ENCODE measurements at regions not wholly inside any gene's neighbourhood (a gene's known extent, or its start where the extent isn't known, plus 50 kb on each side); places are given as distances from the start of the nearest gene placed in this dataset.

DNA sequence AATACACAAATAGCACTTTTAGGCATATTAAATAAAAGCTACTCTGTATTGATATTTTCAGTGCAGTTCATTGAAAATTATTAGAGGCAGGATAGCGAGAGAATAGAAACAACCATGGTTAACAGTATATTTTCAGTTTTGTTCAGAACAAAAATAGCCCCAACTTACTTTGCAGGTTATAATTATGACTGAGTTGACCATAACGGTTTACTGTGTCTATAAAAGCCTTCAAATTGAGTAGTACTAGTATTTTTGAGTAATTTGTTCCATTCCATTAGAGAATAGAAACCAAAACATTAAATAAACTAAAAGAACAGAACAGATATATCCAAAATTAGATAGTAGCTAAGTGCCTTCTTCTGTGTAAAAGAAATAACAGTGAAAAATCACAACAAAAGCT is 1108.4 kb upstream of the PCDH20 start:
- no peaks in the 10 kb centered on the region for H3K9me3 Mint-ChIP-seq

More for the DNA sequence above, 1108.4 kb upstream of the PCDH20 start:
- H3K4me2 ChIP-seq = no peak overlapping the region
- H3K4me1 Mint-ChIP-seq = peaks cover 18% of the 10 kb centered on the region; the same call in 2 of the 3 replicates
- H3K4me1 ChIP-seq (ENCODE audit: insufficient read depth) = 0 out of 2 replicates have a peak, but pooled peaks cover 5% of the 10 kb centered on the region
- H3K9me2 ChIP-seq (ENCODE audit: insufficient read depth) = no peaks in the 10 kb centered on the region
- no peaks in the 10 kb centered on the region for H3F3A ChIP-seq (replicated peaks; ENCODE audit: low read depth)
- ATAC-seq (no peak), DNase-seq (ENCODE audit: low spot score) (no peak)
- H2AFZ ChIP-seq = no peak overlapping the region; the same call in 1 of the 2 replicates
- H3K27me3 Mint-ChIP-seq (ENCODE audit: insufficient read depth, low read depth, poor library complexity) = no peaks in the 10 kb centered on the region
- no peaks in the 10 kb centered on the region for H3K36me3 ChIP-seq (ENCODE audit: insufficient read depth)
- TF ChIP-seq CREB1 (CRISPR knock-in tag; IDR thresholded peaks at IDR 0.05; ENCODE audit: low read depth) (no peak), POLR2AphosphoS5 (IDR thresholded peaks at IDR 0.05; ENCODE audit: low read depth) (no peak), JUNB (IDR thresholded peaks at IDR 0.05; ENCODE audit: unreplicated experiment) (no peak), STAT1 (IDR thresholded peaks at IDR 0.05; ENCODE audit: unreplicated experiment) (no peak), ZNF331 (CRISPR knock-in tag; IDR thresholded peaks at IDR 0.05; ENCODE audit: low read depth) (no peak), ZNF114 (CRISPR knock-in tag; IDR thresholded peaks at IDR 0.05) (no peak), EZH2 (IDR thresholded peaks at IDR 0.05; ENCODE audit: low read depth, unreplicated experiment) (no peak), EZH2phosphoT487 (IDR thresholded peaks at IDR 0.05; ENCODE audit: unreplicated experiment) (no peak), NANOG (IDR thresholded peaks at IDR 0.05; ENCODE audit: borderline replicate concordance) (no peak)
- TF ChIP-seq, protein P1, sequence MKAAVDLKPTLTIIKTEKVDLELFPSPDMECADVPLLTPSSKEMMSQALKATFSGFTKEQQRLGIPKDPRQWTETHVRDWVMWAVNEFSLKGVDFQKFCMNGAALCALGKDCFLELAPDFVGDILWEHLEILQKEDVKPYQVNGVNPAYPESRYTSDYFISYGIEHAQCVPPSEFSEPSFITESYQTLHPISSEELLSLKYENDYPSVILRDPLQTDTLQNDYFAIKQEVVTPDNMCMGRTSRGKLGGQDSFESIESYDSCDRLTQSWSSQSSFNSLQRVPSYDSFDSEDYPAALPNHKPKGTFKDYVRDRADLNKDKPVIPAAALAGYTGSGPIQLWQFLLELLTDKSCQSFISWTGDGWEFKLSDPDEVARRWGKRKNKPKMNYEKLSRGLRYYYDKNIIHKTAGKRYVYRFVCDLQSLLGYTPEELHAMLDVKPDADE (IDR thresholded peaks at IDR 0.05) = no peak
- TF ChIP-seq, protein P2, sequence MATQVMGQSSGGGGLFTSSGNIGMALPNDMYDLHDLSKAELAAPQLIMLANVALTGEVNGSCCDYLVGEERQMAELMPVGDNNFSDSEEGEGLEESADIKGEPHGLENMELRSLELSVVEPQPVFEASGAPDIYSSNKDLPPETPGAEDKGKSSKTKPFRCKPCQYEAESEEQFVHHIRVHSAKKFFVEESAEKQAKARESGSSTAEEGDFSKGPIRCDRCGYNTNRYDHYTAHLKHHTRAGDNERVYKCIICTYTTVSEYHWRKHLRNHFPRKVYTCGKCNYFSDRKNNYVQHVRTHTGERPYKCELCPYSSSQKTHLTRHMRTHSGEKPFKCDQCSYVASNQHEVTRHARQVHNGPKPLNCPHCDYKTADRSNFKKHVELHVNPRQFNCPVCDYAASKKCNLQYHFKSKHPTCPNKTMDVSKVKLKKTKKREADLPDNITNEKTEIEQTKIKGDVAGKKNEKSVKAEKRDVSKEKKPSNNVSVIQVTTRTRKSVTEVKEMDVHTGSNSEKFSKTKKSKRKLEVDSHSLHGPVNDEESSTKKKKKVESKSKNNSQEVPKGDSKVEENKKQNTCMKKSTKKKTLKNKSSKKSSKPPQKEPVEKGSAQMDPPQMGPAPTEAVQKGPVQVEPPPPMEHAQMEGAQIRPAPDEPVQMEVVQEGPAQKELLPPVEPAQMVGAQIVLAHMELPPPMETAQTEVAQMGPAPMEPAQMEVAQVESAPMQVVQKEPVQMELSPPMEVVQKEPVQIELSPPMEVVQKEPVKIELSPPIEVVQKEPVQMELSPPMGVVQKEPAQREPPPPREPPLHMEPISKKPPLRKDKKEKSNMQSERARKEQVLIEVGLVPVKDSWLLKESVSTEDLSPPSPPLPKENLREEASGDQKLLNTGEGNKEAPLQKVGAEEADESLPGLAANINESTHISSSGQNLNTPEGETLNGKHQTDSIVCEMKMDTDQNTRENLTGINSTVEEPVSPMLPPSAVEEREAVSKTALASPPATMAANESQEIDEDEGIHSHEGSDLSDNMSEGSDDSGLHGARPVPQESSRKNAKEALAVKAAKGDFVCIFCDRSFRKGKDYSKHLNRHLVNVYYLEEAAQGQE (IDR thresholded peaks at IDR 0.05; ENCODE audit: unreplicated experiment) = no peak
- TF ChIP-seq, protein P3, sequence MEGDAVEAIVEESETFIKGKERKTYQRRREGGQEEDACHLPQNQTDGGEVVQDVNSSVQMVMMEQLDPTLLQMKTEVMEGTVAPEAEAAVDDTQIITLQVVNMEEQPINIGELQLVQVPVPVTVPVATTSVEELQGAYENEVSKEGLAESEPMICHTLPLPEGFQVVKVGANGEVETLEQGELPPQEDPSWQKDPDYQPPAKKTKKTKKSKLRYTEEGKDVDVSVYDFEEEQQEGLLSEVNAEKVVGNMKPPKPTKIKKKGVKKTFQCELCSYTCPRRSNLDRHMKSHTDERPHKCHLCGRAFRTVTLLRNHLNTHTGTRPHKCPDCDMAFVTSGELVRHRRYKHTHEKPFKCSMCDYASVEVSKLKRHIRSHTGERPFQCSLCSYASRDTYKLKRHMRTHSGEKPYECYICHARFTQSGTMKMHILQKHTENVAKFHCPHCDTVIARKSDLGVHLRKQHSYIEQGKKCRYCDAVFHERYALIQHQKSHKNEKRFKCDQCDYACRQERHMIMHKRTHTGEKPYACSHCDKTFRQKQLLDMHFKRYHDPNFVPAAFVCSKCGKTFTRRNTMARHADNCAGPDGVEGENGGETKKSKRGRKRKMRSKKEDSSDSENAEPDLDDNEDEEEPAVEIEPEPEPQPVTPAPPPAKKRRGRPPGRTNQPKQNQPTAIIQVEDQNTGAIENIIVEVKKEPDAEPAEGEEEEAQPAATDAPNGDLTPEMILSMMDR (conservative IDR thresholded peaks at IDR 0.05; ENCODE audit: low read depth in 2 of 2) = no peak
- TF ChIP-seq, protein P4, sequence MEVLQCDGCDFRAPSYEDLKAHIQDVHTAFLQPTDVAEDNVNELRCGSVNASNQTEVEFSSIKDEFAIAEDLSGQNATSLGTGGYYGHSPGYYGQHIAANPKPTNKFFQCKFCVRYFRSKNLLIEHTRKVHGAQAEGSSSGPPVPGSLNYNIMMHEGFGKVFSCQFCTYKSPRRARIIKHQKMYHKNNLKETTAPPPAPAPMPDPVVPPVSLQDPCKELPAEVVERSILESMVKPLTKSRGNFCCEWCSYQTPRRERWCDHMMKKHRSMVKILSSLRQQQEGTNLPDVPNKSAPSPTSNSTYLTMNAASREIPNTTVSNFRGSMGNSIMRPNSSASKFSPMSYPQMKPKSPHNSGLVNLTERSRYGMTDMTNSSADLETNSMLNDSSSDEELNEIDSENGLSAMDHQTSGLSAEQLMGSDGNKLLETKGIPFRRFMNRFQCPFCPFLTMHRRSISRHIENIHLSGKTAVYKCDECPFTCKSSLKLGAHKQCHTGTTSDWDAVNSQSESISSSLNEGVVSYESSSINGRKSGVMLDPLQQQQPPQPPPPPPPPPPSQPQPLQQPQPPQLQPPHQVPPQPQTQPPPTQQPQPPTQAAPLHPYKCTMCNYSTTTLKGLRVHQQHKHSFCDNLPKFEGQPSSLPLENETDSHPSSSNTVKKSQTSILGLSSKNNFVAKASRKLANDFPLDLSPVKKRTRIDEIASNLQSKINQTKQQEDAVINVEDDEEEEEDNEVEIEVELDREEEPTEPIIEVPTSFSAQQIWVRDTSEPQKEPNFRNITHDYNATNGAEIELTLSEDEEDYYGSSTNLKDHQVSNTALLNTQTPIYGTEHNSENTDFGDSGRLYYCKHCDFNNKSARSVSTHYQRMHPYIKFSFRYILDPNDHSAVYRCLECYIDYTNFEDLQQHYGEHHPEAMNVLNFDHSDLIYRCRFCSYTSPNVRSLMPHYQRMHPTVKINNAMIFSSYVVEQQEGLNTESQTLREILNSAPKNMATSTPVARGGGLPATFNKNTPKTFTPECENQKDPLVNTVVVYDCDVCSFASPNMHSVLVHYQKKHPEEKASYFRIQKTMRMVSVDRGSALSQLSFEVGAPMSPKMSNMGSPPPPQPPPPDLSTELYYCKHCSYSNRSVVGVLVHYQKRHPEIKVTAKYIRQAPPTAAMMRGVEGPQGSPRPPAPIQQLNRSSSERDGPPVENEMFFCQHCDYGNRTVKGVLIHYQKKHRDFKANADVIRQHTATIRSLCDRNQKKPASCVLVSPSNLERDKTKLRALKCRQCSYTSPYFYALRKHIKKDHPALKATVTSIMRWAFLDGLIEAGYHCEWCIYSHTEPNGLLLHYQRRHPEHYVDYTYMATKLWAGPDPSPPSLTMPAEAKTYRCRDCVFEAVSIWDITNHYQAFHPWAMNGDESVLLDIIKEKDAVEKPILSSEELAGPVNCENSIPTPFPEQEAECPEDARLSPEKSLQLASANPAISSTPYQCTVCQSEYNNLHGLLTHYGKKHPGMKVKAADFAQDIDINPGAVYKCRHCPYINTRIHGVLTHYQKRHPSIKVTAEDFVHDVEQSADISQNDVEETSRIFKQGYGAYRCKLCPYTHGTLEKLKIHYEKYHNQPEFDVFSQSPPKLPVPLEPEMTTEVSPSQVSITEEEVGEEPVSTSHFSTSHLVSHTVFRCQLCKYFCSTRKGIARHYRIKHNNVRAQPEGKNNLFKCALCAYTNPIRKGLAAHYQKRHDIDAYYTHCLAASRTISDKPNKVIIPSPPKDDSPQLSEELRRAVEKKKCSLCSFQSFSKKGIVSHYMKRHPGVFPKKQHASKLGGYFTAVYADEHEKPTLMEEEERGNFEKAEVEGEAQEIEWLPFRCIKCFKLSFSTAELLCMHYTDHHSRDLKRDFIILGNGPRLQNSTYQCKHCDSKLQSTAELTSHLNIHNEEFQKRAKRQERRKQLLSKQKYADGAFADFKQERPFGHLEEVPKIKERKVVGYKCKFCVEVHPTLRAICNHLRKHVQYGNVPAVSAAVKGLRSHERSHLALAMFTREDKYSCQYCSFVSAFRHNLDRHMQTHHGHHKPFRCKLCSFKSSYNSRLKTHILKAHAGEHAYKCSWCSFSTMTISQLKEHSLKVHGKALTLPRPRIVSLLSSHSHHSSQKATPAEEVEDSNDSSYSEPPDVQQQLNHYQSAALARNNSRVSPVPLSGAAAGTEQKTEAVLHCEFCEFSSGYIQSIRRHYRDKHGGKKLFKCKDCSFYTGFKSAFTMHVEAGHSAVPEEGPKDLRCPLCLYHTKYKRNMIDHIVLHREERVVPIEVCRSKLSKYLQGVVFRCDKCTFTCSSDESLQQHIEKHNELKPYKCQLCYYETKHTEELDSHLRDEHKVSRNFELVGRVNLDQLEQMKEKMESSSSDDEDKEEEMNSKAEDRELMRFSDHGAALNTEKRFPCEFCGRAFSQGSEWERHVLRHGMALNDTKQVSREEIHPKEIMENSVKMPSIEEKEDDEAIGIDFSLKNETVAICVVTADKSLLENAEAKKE (CRISPR knock-in tag; IDR thresholded peaks at IDR 0.05) = no peak
- no peaks in the 10 kb centered on the region for H3K27me3 ChIP-seq (ENCODE audit: insufficient read depth)
- H3K79me2 ChIP-seq (replicated peaks; ENCODE audit: insufficient read depth) = no peaks in the 10 kb centered on the region
- no peak overlapping the region for H3K4me3 ChIP-seq
- no peaks in the 10 kb centered on the region for H3K36me3 Mint-ChIP-seq (ENCODE audit: low read depth)
- H3K4me3 Mint-ChIP-seq = no peak overlapping the region
- peak overlapping the region; percentile 89; the same call in 1 of the 2 replicates for H3K27ac Mint-ChIP-seq
- no peaks in the 10 kb centered on the region for H4K20me1 ChIP-seq (replicated peaks; ENCODE audit: insufficient read depth)
- no peak overlapping the region for H3K27ac ChIP-seq (ENCODE audit: low read depth)

Data from GM23338 (cell line).